Stomach (tissue), 8 donors: ENCODE measurements at regions not wholly inside any gene's neighbourhood (a gene's known extent, or its start where the extent isn't known, plus 50 kb on each side); places are given as distances from the start of the nearest gene placed in this dataset.

Experiments used
- DNase-seq, 2 donors: peaks; one replicate each; pipeline versions ENCODE4 v3.0.0 to v3.0.0-alpha.2; 2013 to 2019
- H3K27ac ChIP-seq, 5 donors: fragments of 200-600 bp in 4 of 5; sonication (generic) in 4 of 5; one replicate each; pipeline ENCODE4 v1.5.1; 2013 to 2019; ENCODE audit warnings: mild to moderate bottlenecking in 1 of 5, moderate library complexity in 1 of 5
- H3K27me3 ChIP-seq, 3 donors: fragments of 200-600 bp; sonication (generic); one replicate each; pipeline ENCODE4 v1.5.1; 2017 to 2019; ENCODE audit warnings: mixed run types in 1 of 3
- H3K36me3 ChIP-seq, 4 donors: fragments of 200-600 bp; sonication (generic); 1 replicate in 3 of 4; 2 replicates in 1 of 4; pipeline ENCODE4 v1.5.1; 2016 to 2019
- H3K4me1 ChIP-seq, 4 donors: fragments of 200-600 bp; sonication (generic); one replicate each; pipeline ENCODE4 v1.5.1; 2016 to 2019
- H3K4me3 ChIP-seq, 4 donors: fragments of 200-600 bp; sonication (generic) in 3 of 4; one replicate each; pipeline ENCODE4 v1.5.1; 2016 to 2019; ENCODE audit warnings: mild to moderate bottlenecking in 1 of 4
- H3K9me3 ChIP-seq, 4 donors: fragments of 200-600 bp; sonication (generic); one replicate each; pipeline ENCODE4 v1.5.1; 2016 to 2019
- EP300 ChIP-seq: sonication (generic); formaldehyde crosslinking; IDR thresholded peaks from one replicate; pipeline ENCODE4 v1.6.1; 2017; ENCODE audit warnings: antibody characterized with exemption
- POLR2A ChIP-seq, 4 donors: fragments of 450-650 bp; IDR thresholded peaks; one replicate each; pipeline ENCODE4 v1.6.1; 2016; ENCODE audit warnings: antibody characterized with exemption in 4 of 4, control low read depth in 2 of 4, mild to moderate bottlenecking in 1 of 4, moderate library complexity in 1 of 4
- POLR2AphosphoS5 ChIP-seq, 3 donors: sonication (generic); formaldehyde crosslinking; IDR thresholded peaks; one replicate each; pipeline ENCODE4 v1.6.1; 2016; ENCODE audit warnings: antibody characterized with exemption in 3 of 3
- WGBS, 5 donors: extraction: QIAGEN DNeasy Blood & Tissue Kit in 3 of 5; methylation state at CpG; one replicate each; pipeline versions ENCODE4 v1.1.5 to v1.1.7; 2013 to 2018; 5-methylcytosine and 5-hydroxymethylcytosine counted together
- intact Hi-C: fragments of 100-400 bp; cut with DNase I; formaldehyde crosslinking; loops from one replicate; pipeline ENCODE4 v1.15.1; 2023; ENCODE audit warnings: low total_unique reads
- TF ChIP-seq, protein P1 (sequence below), 7 experiments: fragments of 450-650 bp in 4 of 7; fragments of 200-600 bp in 3 of 7; sonication (generic) in 3 of 7; IDR thresholded peaks; one replicate each; pipeline ENCODE4 v1.5.1; 2016 to 2019; ENCODE audit warnings: antibody characterized with exemption in 7 of 7, control low read depth in 2 of 7, mild to moderate bottlenecking in 1 of 7
- donor health status: healthy with polysubstance abuse.
- donor health status: Bipolar disorder and iron deficiency.
- donor health status: healthy.

DNA sequence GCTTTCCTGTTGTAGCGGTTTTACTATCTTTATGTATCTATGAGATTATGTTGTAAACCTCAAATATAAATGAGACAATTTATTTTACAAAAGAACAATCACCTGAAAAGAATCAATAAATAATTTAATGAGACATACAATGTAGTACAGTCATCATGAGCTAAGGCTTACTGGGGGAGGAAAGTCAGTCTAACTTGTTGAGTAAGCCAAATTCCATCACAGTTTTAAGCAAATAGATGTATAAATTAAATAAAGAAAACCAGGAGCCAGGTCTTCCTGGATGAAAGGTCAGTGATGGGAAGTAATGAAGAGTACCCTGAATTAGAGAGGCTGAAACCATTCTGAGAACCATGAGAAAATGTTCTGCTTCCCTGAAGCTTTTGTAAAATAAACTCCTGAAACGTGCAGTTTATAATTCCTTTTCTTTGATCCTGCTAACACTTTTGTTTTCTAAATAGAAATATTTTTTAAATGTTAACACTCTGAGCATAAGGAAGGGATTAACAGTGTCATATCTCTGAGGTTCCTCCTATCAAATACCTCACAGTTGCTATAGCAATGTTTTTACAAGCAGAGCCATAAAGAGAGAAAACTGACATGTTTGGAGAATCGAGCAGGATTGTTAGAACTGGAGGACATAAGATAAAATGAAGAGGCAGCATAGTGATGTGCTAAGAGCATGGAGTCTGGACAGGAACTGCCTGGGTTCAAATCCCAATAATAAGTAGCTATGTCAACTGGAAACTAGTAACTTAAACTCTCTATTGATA, 444.9 kb upstream of the FOXG1 start:
- TF ChIP-seq POLR2AphosphoS5 (IDR thresholded peaks at IDR 0.05) (no peak), EP300 (no peak), POLR2A (IDR thresholded peaks at IDR 0.05) (no peak)
- TF ChIP-seq, protein P1, sequence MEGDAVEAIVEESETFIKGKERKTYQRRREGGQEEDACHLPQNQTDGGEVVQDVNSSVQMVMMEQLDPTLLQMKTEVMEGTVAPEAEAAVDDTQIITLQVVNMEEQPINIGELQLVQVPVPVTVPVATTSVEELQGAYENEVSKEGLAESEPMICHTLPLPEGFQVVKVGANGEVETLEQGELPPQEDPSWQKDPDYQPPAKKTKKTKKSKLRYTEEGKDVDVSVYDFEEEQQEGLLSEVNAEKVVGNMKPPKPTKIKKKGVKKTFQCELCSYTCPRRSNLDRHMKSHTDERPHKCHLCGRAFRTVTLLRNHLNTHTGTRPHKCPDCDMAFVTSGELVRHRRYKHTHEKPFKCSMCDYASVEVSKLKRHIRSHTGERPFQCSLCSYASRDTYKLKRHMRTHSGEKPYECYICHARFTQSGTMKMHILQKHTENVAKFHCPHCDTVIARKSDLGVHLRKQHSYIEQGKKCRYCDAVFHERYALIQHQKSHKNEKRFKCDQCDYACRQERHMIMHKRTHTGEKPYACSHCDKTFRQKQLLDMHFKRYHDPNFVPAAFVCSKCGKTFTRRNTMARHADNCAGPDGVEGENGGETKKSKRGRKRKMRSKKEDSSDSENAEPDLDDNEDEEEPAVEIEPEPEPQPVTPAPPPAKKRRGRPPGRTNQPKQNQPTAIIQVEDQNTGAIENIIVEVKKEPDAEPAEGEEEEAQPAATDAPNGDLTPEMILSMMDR (IDR thresholded peaks at IDR 0.05): no peak
- DNase-seq: no peak
- Histone ChIP-seq H3K9me3 (peaks cover 0 to 6% (median 0%) of the 10 kb centered on the region in 4 donors), H3K27me3 (no peaks in the 10 kb centered on the region), H3K36me3 (no peaks in the 10 kb centered on the region), H3K4me1 (no peaks in the 10 kb centered on the region), H3K4me3 (no peak overlapping the region), H3K27ac (no peak overlapping the region)
- intact Hi-C loops: no loop called here
- WGBS, 5 donors: 32 to 43% (median 38%) methylated on average over 3 of the region's 3 CpGs

DNA sequence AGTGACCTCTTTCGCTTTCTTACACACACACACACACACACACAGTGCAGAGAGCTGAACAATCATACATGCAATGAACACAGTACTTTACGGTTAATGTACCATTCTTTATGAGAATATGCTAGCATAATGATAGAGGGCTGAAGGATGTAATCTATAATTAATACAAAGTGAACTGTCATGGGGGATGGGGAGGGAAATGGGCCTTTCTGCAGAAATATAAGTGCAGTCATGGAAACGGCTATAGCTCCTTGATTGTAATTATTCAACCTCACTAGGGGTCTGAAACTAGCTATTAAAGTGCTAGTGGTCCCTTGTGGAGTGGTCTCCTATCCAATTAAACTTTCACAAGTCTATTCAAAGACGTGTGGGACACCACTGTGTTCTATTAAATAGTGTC, 443.2 kb upstream of the FOXG1 start:
- TF ChIP-seq, protein P1 (IDR thresholded peaks at IDR 0.05): no peak
- TF ChIP-seq POLR2AphosphoS5 (IDR thresholded peaks at IDR 0.05) (no peak), EP300 (no peak), POLR2A (IDR thresholded peaks at IDR 0.05) (no peak)
- Histone ChIP-seq H3K4me3 (no peak overlapping the region), H3K27me3 (no peaks in the 10 kb centered on the region), H3K9me3 (peaks cover 0 to 5% (median 2%) of the 10 kb centered on the region in 4 donors), H3K36me3 (no peaks in the 10 kb centered on the region), H3K27ac (no peak overlapping the region), H3K4me1 (no peaks in the 10 kb centered on the region)
- no peak for DNase-seq
- 49 to 56% (median 51%) methylated on average over 4 of the region's 4 CpGs for WGBS, 5 donors
- intact Hi-C loops: no loop called here

DNA sequence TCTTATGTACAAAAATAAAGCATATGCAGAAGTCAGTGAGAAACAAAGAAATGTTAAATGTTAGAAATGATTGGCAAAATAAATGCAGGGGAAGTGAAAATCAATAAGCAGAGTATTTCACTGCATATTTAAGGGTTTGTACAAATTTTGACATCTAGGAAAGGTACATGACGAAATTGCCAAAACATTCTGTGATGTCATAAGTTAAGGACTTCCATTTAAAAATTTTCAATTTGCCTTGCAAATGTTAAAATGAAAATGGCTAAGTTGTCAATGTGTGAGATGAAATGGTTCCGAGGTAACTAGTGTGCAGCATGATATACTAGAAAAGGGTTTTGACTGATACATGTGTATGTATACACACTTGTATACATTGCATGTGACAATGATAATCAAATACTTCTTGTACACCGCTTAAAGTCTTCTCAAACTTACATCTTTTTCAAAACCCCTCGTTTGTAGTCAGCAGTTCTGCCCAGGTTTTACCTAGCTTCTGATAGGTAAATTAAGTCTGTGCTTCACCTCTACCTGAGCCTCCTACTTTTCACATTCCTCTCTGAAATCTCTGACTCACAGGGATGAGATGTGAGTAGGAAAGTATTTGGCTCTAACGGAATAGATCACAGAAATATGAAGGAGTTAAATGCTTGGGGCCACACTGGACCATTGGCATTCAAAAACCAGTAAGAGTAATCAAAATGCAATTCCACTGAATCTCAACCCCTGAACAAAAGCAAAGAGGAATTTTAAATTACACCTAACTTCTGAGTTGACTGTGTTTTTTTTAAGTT, 442.4 kb upstream of the FOXG1 start:
- no peaks in the 10 kb centered on the region for H3K36me3 ChIP-seq
- H3K4me1 ChIP-seq: no peaks in the 10 kb centered on the region
- 65 to 79% (median 70%) methylated on average over 5 of the region's 5 CpGs for WGBS, 5 donors
- no peak overlapping the region for H3K4me3 ChIP-seq
- H3K27me3 ChIP-seq: no peaks in the 10 kb centered on the region
- H3K9me3 ChIP-seq: peaks cover 0 to 9% (median 2%) of the 10 kb centered on the region in 4 donors
- no peak for TF ChIP-seq POLR2AphosphoS5 (IDR thresholded peaks at IDR 0.05)
- TF ChIP-seq, protein P1 (IDR thresholded peaks at IDR 0.05): no peak
- TF ChIP-seq POLR2A (IDR thresholded peaks at IDR 0.05): no peak
- no peak for TF ChIP-seq EP300
- no peak for DNase-seq
- H3K27ac ChIP-seq: no peak overlapping the region
- intact Hi-C loops: no loop called here

DNA sequence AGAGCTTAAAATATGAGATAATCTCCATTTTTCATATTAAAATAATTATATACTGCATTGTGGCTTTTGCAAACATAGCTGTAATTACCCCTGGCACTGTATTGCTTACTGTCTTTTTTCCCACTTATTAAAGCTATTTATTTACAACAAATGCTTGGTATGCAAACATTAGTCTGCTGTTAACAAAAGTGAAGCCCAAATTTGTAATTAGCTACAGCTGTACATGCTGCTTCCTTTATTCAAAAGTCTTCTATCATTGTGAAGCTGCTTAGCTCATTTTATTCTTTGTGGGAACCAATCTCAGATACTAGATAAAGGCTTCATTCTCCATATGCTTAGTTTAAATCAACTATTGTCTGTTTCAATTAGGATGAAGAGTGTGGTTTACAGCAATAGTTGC, 425.8 kb upstream of the FOXG1 start:
- Histone ChIP-seq H3K9me3 (no peaks in the 10 kb centered on the region), H3K27ac (no peak overlapping the region), H3K4me3 (no peak overlapping the region), H3K4me1 (no peaks in the 10 kb centered on the region), H3K36me3 (no peaks in the 10 kb centered on the region), H3K27me3 (no peaks in the 10 kb centered on the region)
- intact Hi-C loops: no loop called here
- DNase-seq: no peak
- TF ChIP-seq EP300 (no peak), POLR2AphosphoS5 (IDR thresholded peaks at IDR 0.05) (no peak), POLR2A (IDR thresholded peaks at IDR 0.05) (no peak)
- TF ChIP-seq, protein P1 (IDR thresholded peaks at IDR 0.05): no peak
